ENCODE measurements at regions not wholly inside any gene's neighbourhood (a gene's known extent, or its start where the extent isn't known, plus 50 kb on each side); places are given as distances from the start of the nearest gene placed in this dataset.

DNA sequence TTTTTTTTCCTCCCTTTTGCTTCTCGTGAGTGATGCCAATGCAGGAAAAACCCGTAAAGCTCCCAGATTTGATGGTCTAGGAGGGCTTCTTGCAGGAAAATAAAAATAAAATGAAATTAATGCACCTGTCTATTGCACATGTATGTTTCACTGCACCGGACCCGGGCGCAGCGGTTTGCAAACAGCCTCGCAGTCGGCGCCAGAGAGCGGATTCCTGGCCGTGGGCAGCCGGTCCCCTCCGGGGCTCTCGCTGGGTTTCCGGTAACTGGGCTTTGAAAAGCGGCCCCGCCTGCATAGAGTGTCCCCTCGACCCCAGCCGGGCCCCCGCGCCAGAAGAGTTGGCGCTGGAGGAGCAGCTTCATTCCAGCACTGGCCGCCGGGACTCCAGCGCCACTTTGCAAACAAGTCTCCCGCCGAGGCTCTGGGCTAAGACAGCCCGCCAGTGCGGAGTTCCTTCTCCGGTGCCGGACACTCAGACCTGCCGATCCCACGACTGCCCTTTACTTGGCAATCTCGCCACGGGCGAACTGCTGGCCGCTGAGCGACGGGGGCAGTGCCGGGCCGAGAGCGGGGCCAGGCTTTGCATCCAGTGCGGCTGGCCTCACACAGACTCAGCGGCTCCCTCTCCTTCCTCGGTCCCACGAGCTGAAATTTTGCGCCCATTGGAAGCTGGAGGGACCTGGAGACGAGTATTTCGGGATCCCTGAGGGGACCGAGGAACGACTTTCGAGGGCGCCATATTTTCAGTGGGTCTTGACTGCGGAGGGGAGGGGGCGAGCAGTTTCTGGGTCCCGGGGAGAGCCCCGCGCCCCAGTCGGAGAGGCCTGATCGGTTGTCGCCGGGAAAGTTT lies 225.9 kb upstream of the C2CD4B start:
- TF ChIP-seq POLR2A (IDR thresholded peaks at IDR 0.05) = no peak
- TF ChIP-seq POLR2AphosphoS5 (IDR thresholded peaks at IDR 0.05) = peak in 1 of 3 donors; percentile 14
- 0 to 1% (median 1%) methylated on average over 27 to 62 of the region's 62 CpGs for WGBS, 5 donors
- H3K36me3 ChIP-seq = no peaks in the 10 kb centered on the region
- H3K27me3 ChIP-seq (replicated peaks in 1 of 7) = peaks cover 0 to 50% (median 10%) of the 10 kb centered on the region in 7 donors
- peaks cover 8 to 37% (median 26%) of the 10 kb centered on the region in 6 donors for H3K4me1 ChIP-seq
- H3K27ac ChIP-seq = peak overlapping the region; percentile 30 to 83 (median 70)
- intact Hi-C loops (cut with DNase I; ENCODE audit: low total_unique reads) = no loop called here
- peak; percentile 80 for DNase-seq
- no peaks in the 10 kb centered on the region for H3K9me3 ChIP-seq
- peak overlapping the region; percentile 60 to 97 (median 92) for H3K4me3 ChIP-seq

DNA sequence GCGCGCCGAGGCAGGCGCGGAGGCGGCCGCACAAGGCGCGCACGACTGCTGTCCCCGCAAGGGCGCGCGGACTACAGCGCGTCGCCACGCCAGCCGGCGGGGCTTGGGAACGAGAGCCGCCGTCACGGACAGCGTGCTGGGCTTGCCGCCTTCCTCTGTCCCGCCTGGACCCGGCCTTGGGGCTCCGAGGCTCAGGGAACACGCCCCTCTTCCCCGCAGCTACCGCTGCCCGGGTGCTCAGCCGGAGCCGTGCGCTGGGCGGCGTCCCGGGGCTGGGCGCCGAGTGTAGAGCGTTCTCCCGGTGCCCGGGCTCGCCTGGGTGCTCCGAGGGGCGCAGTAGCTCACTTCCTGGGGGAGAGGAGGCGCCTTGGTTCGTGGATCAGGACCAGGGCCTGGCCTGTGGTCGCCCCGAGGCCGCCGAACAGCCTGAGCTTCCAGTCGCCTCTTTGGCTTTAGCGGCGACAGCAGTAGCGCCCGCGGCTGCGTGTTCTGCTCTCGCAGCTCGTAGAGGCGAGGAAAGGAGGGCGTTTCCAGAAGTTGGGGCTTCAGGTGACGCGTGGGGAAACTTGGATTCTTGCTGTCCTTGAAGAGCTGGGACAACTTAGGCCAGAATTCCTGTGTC lies 226.7 kb upstream of the C2CD4B start:
- no peak for TF ChIP-seq POLR2A (IDR thresholded peaks at IDR 0.05)
- TF ChIP-seq, protein P1, sequence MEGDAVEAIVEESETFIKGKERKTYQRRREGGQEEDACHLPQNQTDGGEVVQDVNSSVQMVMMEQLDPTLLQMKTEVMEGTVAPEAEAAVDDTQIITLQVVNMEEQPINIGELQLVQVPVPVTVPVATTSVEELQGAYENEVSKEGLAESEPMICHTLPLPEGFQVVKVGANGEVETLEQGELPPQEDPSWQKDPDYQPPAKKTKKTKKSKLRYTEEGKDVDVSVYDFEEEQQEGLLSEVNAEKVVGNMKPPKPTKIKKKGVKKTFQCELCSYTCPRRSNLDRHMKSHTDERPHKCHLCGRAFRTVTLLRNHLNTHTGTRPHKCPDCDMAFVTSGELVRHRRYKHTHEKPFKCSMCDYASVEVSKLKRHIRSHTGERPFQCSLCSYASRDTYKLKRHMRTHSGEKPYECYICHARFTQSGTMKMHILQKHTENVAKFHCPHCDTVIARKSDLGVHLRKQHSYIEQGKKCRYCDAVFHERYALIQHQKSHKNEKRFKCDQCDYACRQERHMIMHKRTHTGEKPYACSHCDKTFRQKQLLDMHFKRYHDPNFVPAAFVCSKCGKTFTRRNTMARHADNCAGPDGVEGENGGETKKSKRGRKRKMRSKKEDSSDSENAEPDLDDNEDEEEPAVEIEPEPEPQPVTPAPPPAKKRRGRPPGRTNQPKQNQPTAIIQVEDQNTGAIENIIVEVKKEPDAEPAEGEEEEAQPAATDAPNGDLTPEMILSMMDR (IDR thresholded peaks at IDR 0.05 in 8 of 11, conservative IDR thresholded peaks at IDR 0.05 in 3 of 11) = no peak
- TF ChIP-seq POLR2AphosphoS5 (IDR thresholded peaks at IDR 0.05) = peak in 2 of 3 donors; percentile 38 to 46
- Histone ChIP-seq H3K27me3 (replicated peaks in 1 of 7) (peaks cover 0 to 56% (median 10%) of the 10 kb centered on the region in 7 donors), H3K27ac (peak overlapping the region in 7 of 8 donors; percentile 40 to 83 (median 72)), H3K36me3 (no peaks in the 10 kb centered on the region), H3K4me3 (peak overlapping the region; percentile 60 to 97 (median 92)), H3K9me3 (no peaks in the 10 kb centered on the region), H3K4me1 (peaks cover 8 to 37% (median 26%) of the 10 kb centered on the region in 6 donors)
- intact Hi-C loops (cut with DNase I; ENCODE audit: low total_unique reads) = no loop called here
- DNase-seq = peak; percentile 79
- WGBS, 5 donors = 0 to 1% (median 0%) methylated on average over 12 to 66 of the region's 66 CpGs

DNA sequence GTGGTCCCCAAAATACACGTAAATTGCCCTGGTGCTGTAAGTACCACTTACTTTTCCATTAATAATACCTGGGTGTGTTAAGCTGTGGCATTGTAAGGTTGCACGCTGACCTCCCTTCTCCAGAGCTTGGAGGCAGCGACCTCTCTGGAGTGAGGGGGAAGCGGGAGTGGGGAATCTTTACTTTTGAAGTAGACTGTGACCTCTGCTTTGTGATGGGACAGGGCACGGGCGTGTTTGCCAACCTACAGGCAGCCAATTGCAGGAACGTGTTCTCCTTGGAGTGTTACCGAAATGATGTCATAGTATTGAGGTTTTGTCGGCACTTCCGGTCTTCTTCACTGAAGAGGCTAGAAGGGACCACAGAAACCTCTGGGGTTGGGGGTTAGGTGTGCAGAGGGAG lies 227.3 kb upstream of the C2CD4B start:
- H3K27me3 ChIP-seq (replicated peaks in 1 of 7) = peaks cover 0 to 59% (median 10%) of the 10 kb centered on the region in 7 donors
- H3K36me3 ChIP-seq = no peaks in the 10 kb centered on the region
- DNase-seq = no peak
- no peaks in the 10 kb centered on the region for H3K9me3 ChIP-seq
- H3K4me3 ChIP-seq = peak overlapping the region in 7 of 8 donors; percentile 60 to 97 (median 93)
- TF ChIP-seq POLR2AphosphoS5 (IDR thresholded peaks at IDR 0.05) (no peak), POLR2A (IDR thresholded peaks at IDR 0.05) (no peak)
- TF ChIP-seq, protein P1 (IDR thresholded peaks at IDR 0.05 in 8 of 11, conservative IDR thresholded peaks at IDR 0.05 in 3 of 11) = no peak
- intact Hi-C loops (cut with DNase I; ENCODE audit: low total_unique reads) = no loop called here
- H3K4me1 ChIP-seq = peaks cover 8 to 37% (median 26%) of the 10 kb centered on the region in 6 donors
- no peak overlapping the region for H3K27ac ChIP-seq
- WGBS, 5 donors = 19 to 29% (median 24%) methylated on average over 10 of the region's 10 CpGs

DNA sequence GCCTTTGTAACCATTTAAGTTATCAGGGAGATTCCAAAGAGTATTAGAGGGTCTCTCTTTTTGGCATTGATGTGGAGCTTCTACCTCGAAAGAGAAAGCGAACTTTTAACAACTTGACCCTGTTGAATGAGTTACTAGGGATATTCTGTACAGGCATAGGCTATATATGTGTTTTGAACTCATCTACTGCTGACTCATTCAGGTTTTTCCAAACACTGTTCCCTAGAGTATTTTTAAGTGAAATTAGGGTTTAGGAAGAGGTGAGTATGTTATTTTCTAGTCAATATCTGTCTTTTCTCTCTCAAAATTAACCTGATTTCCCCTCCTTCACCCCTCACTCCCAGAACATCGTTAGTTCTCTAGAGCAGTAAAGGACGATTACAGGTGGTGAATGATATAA lies 228.1 kb upstream of the C2CD4B start:
- H3K9me3 ChIP-seq = peaks cover 0 to 4% (median under 1%) of the 10 kb centered on the region in 8 donors
- no peak for DNase-seq
- no peaks in the 10 kb centered on the region for H3K36me3 ChIP-seq
- intact Hi-C loops (cut with DNase I; ENCODE audit: low total_unique reads) = no loop called here
- peaks cover 0 to 59% (median 10%) of the 10 kb centered on the region in 7 donors for H3K27me3 ChIP-seq (replicated peaks in 1 of 7)
- no peak overlapping the region for H3K27ac ChIP-seq
- peak overlapping the region in 1 of 8 donors; percentile 93 for H3K4me3 ChIP-seq
- peaks cover 8 to 37% (median 26%) of the 10 kb centered on the region in 6 donors for H3K4me1 ChIP-seq
- TF ChIP-seq, protein P1 (IDR thresholded peaks at IDR 0.05 in 8 of 11, conservative IDR thresholded peaks at IDR 0.05 in 3 of 11) = no peak
- TF ChIP-seq POLR2A (IDR thresholded peaks at IDR 0.05) (no peak), POLR2AphosphoS5 (IDR thresholded peaks at IDR 0.05) (no peak)
- WGBS, 5 donors = 79 to 94% (median 88%) methylated on average over 4 of the region's 4 CpGs
